HUES6 (cell line): ENCODE measurements at regions not wholly inside any gene's neighbourhood (a gene's known extent, or its start where the extent isn't known, plus 50 kb on each side); places are given as distances from the start of the nearest gene placed in this dataset.

Source experiments
- H3K27ac ChIP-seq: 2 replicates; pipeline ENCODE4 v1.7.0; 2013; ENCODE audit warnings: low read depth, mild to moderate bottlenecking, low read length, inconsistent platforms
- H3K27me3 ChIP-seq: 2 replicates; pipeline ENCODE4 v1.6.1; 2013; ENCODE audit warnings: low read length; ENCODE audit not compliant: control insufficient read depth, insufficient read depth
- H3K36me3 ChIP-seq: 2 replicates; pipeline ENCODE4 v1.6.1; 2013; ENCODE audit warnings: low read length; ENCODE audit not compliant: control insufficient read depth, insufficient read depth
- H3K4me1 ChIP-seq: 2 replicates; pipeline ENCODE4 v1.6.1; 2013; ENCODE audit warnings: low read length; ENCODE audit not compliant: control insufficient read depth, insufficient read depth
- H3K4me3 ChIP-seq: 2 replicates; pipeline ENCODE4 v1.5.1; 2013; ENCODE audit warnings: low read depth, low read length
- H3K9ac ChIP-seq: one replicate; pipeline ENCODE4 v1.6.1; 2013; ENCODE audit warnings: mild to moderate bottlenecking, low read length
- H3K9me3 ChIP-seq: 2 replicates; pipeline ENCODE4 v1.6.1; 2013; ENCODE audit warnings: low read depth, low read length; ENCODE audit not compliant: control insufficient read depth, insufficient read depth

GRCh38 chr11:32265911-32266310 is 169.4 kb downstream of the WT1 start:
- Histone ChIP-seq H3K9ac (no peak overlapping the region), H3K4me1 (peaks cover 7% of the 10 kb centered on the region; the same call in 1 of the 2 replicates), H3K27me3 (no peaks in the 10 kb centered on the region), H3K27ac (no peak overlapping the region), H3K9me3 (no peaks in the 10 kb centered on the region), H3K36me3 (no peaks in the 10 kb centered on the region), H3K4me3 (no peak overlapping the region)

GRCh38 chr11:32266601-32267000 is 168.7 kb downstream of the WT1 start:
- no peak overlapping the region for H3K9ac ChIP-seq
- no peak overlapping the region for H3K27ac ChIP-seq
- peaks cover 7% of the 10 kb centered on the region; the same call in 1 of the 2 replicates for H3K4me1 ChIP-seq

GRCh38 chr11:32267679-32268187 is 167.6 kb downstream of the WT1 start:
- no peaks in the 10 kb centered on the region for H3K4me1 ChIP-seq
- H3K27me3 ChIP-seq: no peaks in the 10 kb centered on the region
- no peaks in the 10 kb centered on the region for H3K36me3 ChIP-seq
- no peak overlapping the region for H3K4me3 ChIP-seq
- no peaks in the 10 kb centered on the region for H3K9me3 ChIP-seq
- H3K9ac ChIP-seq: no peak overlapping the region
- no peak overlapping the region for H3K27ac ChIP-seq

More at GRCh38 chr11:32266601-32267000, 168.7 kb downstream of the WT1 start:
- Histone ChIP-seq H3K9me3 (no peaks in the 10 kb centered on the region), H3K27me3 (no peaks in the 10 kb centered on the region), H3K36me3 (no peaks in the 10 kb centered on the region), H3K4me3 (no peak overlapping the region)

GRCh38 chr11:32273931-32274330 is 161.4 kb downstream of the WT1 start:
- Histone ChIP-seq H3K4me1 (no peaks in the 10 kb centered on the region), H3K27me3 (no peaks in the 10 kb centered on the region), H3K27ac (no peak overlapping the region), H3K36me3 (no peaks in the 10 kb centered on the region), H3K9ac (no peak overlapping the region), H3K9me3 (no peaks in the 10 kb centered on the region), H3K4me3 (no peak overlapping the region)

GRCh38 chr11:32279672-32280071 is 155.7 kb downstream of the WT1 start:
- Histone ChIP-seq H3K4me3 (no peak overlapping the region), H3K9ac (no peak overlapping the region), H3K4me1 (no peaks in the 10 kb centered on the region), H3K36me3 (no peaks in the 10 kb centered on the region), H3K27ac (no peak overlapping the region), H3K27me3 (no peaks in the 10 kb centered on the region), H3K9me3 (no peaks in the 10 kb centered on the region)

- H3K27ac ChIP-seq: no peak overlapping the region
- no peaks in the 10 kb centered on the region for H3K4me1 ChIP-seq
- H3K27me3 ChIP-seq: no peaks in the 10 kb centered on the region
- no peaks in the 10 kb centered on the region for H3K36me3 ChIP-seq
- no peak overlapping the region for H3K4me3 ChIP-seq
- no peaks in the 10 kb centered on the region for H3K9me3 ChIP-seq
- no peak overlapping the region for H3K9ac ChIP-seq
These were observed 155.0 kb downstream of the WT1 start for GRCh38 chr11:32280339-32280738.

GRCh38 chr11:32288276-32288675 is 147.1 kb downstream of the WT1 start:
- H3K9ac ChIP-seq: no peak overlapping the region
- no peaks in the 10 kb centered on the region for H3K9me3 ChIP-seq

GRCh38 chr11:32289701-32290100 is 145.6 kb downstream of the WT1 start:
- H3K9me3 ChIP-seq: no peaks in the 10 kb centered on the region
- no peak overlapping the region for H3K9ac ChIP-seq
- no peak overlapping the region for H3K27ac ChIP-seq
- H3K27me3 ChIP-seq: no peaks in the 10 kb centered on the region
- no peak overlapping the region for H3K4me3 ChIP-seq
- no peaks in the 10 kb centered on the region for H3K36me3 ChIP-seq
- H3K4me1 ChIP-seq: no peaks in the 10 kb centered on the region

More at GRCh38 chr11:32288276-32288675, 147.1 kb downstream of the WT1 start:
- no peaks in the 10 kb centered on the region for H3K4me1 ChIP-seq
- H3K27ac ChIP-seq: no peak overlapping the region
- H3K36me3 ChIP-seq: no peaks in the 10 kb centered on the region
- no peaks in the 10 kb centered on the region for H3K27me3 ChIP-seq
- H3K4me3 ChIP-seq: no peak overlapping the region

- Histone ChIP-seq H3K36me3 (no peaks in the 10 kb centered on the region), H3K27me3 (no peaks in the 10 kb centered on the region), H3K9me3 (no peaks in the 10 kb centered on the region), H3K4me3 (no peak overlapping the region), H3K4me1 (no peaks in the 10 kb centered on the region), H3K27ac (no peak overlapping the region), H3K9ac (no peak overlapping the region)
These were observed 144.6 kb downstream of the WT1 start for GRCh38 chr11:32290783-32291182.

GRCh38 chr11:32297611-32298011 is 137.7 kb downstream of the WT1 start:
- no peaks in the 10 kb centered on the region for H3K27me3 ChIP-seq

GRCh38 chr11:32302826-32303225 is 132.5 kb downstream of the WT1 start:
- no peak overlapping the region for H3K27ac ChIP-seq
- H3K9me3 ChIP-seq: no peaks in the 10 kb centered on the region
- no peak overlapping the region for H3K4me3 ChIP-seq
- no peaks in the 10 kb centered on the region for H3K4me1 ChIP-seq
- H3K27me3 ChIP-seq: no peaks in the 10 kb centered on the region
- no peak overlapping the region for H3K9ac ChIP-seq
- no peaks in the 10 kb centered on the region for H3K36me3 ChIP-seq

More at GRCh38 chr11:32297611-32298011, 137.7 kb downstream of the WT1 start:
- no peaks in the 10 kb centered on the region for H3K9me3 ChIP-seq
- H3K4me3 ChIP-seq: no peak overlapping the region
- H3K9ac ChIP-seq: no peak overlapping the region
- H3K4me1 ChIP-seq: no peaks in the 10 kb centered on the region
- H3K36me3 ChIP-seq: no peaks in the 10 kb centered on the region
- H3K27ac ChIP-seq: no peak overlapping the region

GRCh38 chr11:32304521-32304920 is 130.8 kb downstream of the WT1 start:
- H3K4me3 ChIP-seq: no peak overlapping the region
- no peak overlapping the region for H3K9ac ChIP-seq
- H3K36me3 ChIP-seq: no peaks in the 10 kb centered on the region
- no peak overlapping the region for H3K27ac ChIP-seq
- H3K27me3 ChIP-seq: no peaks in the 10 kb centered on the region
- H3K9me3 ChIP-seq: no peaks in the 10 kb centered on the region
- no peaks in the 10 kb centered on the region for H3K4me1 ChIP-seq
